Large intestine (tissue), 3 donors: ENCODE measurements at regions not wholly inside any gene's neighbourhood (a gene's known extent, or its start where the extent isn't known, plus 50 kb on each side); places are given as distances from the start of the nearest gene placed in this dataset.
"Not testable (repeated sequence)": the region's sequence is repeated elsewhere in the genome, so short reads cannot be mapped to it uniquely, and the experiment has no call there.

Source experiments
- DNase-seq, 2 donors: peaks; one replicate each; pipeline versions ENCODE4 v3.0.0 to v3.0.0-alpha.2; 2013
- H3K27ac ChIP-seq: one replicate; pipeline ENCODE4 v1.5.1; 2013; ENCODE audit warnings: low read length
- H3K27me3 ChIP-seq: 2 replicates; pipeline ENCODE4 v1.6.1; 2013; ENCODE audit warnings: low read length; ENCODE audit not compliant: control insufficient read depth, insufficient read depth
- H3K36me3 ChIP-seq: 2 replicates; pipeline ENCODE4 v1.6.1; 2013; ENCODE audit warnings: low read length; ENCODE audit not compliant: control insufficient read depth, insufficient read depth
- H3K4me1 ChIP-seq: one replicate; pipeline ENCODE4 v1.6.1; 2013; ENCODE audit warnings: low read length; ENCODE audit not compliant: control insufficient read depth, insufficient read depth
- H3K4me3 ChIP-seq: one replicate; pipeline ENCODE4 v1.5.1; 2013; ENCODE audit warnings: low read length
- H3K9me3 ChIP-seq: one replicate; pipeline ENCODE4 v1.6.1; 2013; ENCODE audit warnings: mild to moderate bottlenecking, low read depth, low read length, moderate library complexity; ENCODE audit not compliant: control insufficient read depth
- WGBS: methylation state at CpG from one replicate; pipeline ENCODE4 v1.1.5; 2013; ENCODE audit warnings: low lambda C conversion rate; ENCODE audit not compliant: insufficient coverage; 5-methylcytosine and 5-hydroxymethylcytosine counted together

DNA sequence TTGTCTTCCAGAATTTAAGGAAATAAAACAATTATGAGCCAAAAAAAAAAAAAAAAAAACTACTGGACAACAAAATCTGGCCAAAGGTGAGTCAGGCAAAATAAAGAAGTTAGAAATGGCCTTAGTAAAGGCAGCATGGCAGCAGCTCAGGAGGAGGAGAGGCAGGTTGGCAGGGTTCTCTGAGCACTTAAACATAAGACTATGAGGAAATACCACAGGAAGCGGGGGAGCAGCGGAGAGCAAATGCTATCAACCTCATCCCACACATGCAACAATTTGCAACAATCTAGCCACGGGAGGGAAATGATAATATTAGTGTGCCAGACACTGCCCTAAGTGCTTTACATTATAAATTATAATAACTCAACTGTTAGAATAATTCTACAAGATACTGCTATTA is 247.3 kb upstream of the NSMCE3 start:
- Histone ChIP-seq H3K27ac (no peak overlapping the region), H3K4me1 (no peaks in the 10 kb centered on the region), H3K4me3 (no peak overlapping the region), H3K9me3 (no peaks in the 10 kb centered on the region), H3K27me3 (no peaks in the 10 kb centered on the region), H3K36me3 (no peaks in the 10 kb centered on the region)
- no CpG with 5 or more reads among the region's 3 CpGs for WGBS
- no peak for DNase-seq

DNA sequence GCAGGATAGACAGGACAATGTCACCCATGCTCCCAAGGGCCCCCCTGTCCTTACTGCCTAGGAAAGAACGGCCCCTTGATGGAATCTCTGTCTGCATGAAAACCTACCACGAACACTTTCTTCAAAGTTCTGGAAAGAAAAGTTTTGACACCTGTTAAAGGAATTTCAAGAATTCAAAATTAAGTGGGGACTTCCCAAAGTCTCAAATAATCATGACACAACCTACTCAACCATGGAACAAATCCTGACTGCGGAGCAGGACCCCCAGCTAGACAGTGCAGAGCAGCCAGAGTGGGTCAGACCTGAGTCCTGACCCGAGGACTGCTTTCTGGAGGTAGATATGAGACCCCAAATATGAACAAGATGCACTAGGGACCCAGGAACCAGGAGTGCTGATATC is 245.3 kb upstream of the NSMCE3 start:
- no CpG with 5 or more reads among the region's 4 CpGs for WGBS

DNA sequence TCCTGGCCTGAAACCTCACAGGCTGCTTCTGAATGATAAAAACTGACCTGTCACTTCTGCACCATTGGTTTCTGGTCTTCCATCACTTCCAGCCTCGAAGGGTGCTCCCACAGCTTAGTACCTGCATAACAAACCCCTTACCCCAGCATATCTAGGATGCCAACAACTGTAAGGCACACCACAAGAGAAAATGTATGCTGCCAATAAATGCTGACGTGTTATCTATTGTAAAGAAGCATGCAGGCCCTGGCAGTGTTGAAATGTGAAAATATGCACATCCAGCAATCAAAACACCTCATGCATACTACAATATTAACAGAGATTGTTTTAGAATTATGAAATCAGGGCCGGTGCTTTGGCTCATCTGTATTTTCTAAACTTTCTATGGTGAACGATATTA is 242.0 kb upstream of the NSMCE3 start:
- DNase-seq = no peak
- H3K9me3 ChIP-seq = no peaks in the 10 kb centered on the region
- no peaks in the 10 kb centered on the region for H3K27me3 ChIP-seq
- no peak overlapping the region for H3K27ac ChIP-seq
- no peaks in the 10 kb centered on the region for H3K36me3 ChIP-seq
- H3K4me1 ChIP-seq = no peaks in the 10 kb centered on the region
- no peak overlapping the region for H3K4me3 ChIP-seq
- 73% methylated on average over 3 of the region's 4 CpGs for WGBS

More for the DNA sequence above, 245.3 kb upstream of the NSMCE3 start:
- DNase-seq = no peak
- Histone ChIP-seq H3K9me3 (no peaks in the 10 kb centered on the region), H3K4me1 (no peaks in the 10 kb centered on the region), H3K27ac (no peak overlapping the region), H3K27me3 (no peaks in the 10 kb centered on the region), H3K4me3 (no peak overlapping the region), H3K36me3 (no peaks in the 10 kb centered on the region)

DNA sequence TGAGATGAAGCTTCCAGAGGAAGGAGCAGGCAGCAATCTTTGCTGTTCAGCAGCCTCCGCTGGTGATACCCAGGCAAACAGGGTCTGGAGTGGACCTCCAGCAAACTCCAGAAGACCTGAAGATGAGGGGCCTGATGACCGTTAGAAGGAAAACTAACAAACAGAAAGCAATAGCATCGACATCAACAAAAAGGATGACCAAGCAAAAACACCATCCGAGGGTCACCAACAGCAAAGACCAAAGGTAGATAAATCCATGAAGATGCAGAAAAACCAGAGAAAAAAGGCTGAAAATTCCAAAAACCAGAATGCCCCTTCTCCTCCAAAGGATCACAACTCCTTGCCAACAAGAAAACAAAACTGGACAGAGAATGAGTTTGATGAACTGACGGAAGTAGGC is 235.9 kb upstream of the NSMCE3 start:
- not testable (repeated sequence) for H3K27me3 ChIP-seq, DNase-seq, H3K4me3 ChIP-seq, H3K4me1 ChIP-seq, H3K9me3 ChIP-seq, H3K27ac ChIP-seq, H3K36me3 ChIP-seq
- WGBS = 100% methylated on average over 1 of the region's 5 CpGs

DNA sequence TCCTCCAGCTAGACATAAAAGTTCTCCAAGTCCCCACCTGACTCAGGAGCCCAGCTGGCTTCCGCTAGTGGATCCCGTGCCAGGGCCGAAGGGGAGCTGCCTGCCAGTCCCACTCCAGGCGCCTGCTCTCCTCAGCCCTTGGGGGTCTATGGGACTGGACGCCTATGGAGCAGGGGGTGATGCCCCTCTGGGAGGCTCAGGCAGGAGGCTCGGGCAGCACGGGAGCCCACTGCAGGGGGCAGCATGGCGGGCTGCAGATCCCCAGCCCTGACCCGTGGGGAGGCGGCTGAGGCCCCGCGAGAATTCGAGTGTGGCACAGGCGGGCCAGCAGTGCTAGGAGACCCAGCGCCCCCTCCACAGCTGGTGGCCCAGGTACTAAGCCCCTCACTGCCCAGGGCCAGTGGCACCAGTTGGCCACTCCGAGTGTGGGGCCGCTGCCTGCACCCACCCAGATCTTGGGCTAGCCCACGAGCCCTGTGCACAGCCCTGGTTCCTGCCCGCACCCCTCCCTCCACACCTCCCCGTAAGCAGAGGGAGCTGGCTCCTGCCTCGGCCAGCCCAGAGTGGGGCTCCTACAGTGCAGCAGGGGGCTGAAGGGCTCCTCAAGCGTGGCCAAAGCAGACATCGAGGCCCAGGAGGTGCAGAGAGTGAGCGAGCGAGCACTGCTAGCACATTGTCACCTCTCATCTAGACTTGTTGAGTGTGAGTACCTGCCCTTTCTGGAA is 221.3 kb upstream of the NSMCE3 start:
- H3K27me3 ChIP-seq = no peaks in the 10 kb centered on the region
- no peak for DNase-seq

DNA sequence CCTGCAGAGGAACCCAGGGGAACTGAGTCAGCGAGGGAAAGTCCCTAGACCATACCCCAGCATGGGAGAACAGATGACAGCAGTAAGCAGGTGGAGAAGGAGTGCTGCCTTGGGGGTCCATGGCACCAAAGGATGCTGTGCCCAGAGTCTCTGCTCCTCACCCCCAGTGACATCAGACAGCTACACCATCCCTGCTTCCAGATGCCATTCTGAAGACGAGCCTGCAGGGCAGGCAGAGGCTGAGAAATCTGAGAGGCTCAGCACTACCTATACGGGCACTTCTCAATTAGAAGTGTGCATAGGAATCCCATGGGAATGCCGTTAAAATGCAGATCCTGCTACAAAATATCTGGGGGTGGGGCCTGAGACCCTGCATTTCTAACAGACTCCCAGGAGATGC is 211.3 kb upstream of the NSMCE3 start:
- Histone ChIP-seq H3K4me1 (no peaks in the 10 kb centered on the region), H3K27ac (no peak overlapping the region), H3K9me3 (no peaks in the 10 kb centered on the region), H3K36me3 (no peaks in the 10 kb centered on the region), H3K4me3 (no peak overlapping the region), H3K27me3 (no peaks in the 10 kb centered on the region)
- no CpG with 5 or more reads among the region's 4 CpGs for WGBS
- DNase-seq = no peak

More for the DNA sequence above, 221.3 kb upstream of the NSMCE3 start:
- Histone ChIP-seq H3K4me3 (no peak overlapping the region), H3K36me3 (no peaks in the 10 kb centered on the region), H3K27ac (no peak overlapping the region), H3K9me3 (peaks cover 7% of the 10 kb centered on the region), H3K4me1 (no peaks in the 10 kb centered on the region)
- WGBS = no CpG with 5 or more reads among the region's 25 CpGs

DNA sequence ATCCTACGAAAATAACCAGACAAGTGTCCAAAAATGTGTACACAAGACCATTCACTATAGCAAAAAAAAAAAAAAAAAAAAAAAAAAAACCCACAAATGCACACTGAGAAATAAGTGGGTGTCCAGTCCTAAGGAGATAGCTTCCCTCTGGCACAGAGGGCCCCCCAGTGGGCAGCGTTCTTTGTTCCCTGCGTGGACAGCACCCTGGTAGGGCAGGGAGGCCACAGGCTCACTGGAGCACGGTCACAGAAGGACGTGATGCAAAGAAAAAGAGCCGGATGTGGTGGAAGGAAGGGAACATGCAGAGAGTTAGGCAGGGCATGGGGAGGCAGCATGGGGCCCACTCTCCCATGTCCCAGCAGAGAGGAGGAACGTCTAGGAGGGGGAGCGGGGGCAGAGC is 210.7 kb upstream of the NSMCE3 start:
- H3K27ac ChIP-seq = no peak overlapping the region
- WGBS = no CpG with 5 or more reads among the region's 8 CpGs
- H3K9me3 ChIP-seq = no peaks in the 10 kb centered on the region
- DNase-seq = no peak
- no peak overlapping the region for H3K4me3 ChIP-seq
- no peaks in the 10 kb centered on the region for H3K27me3 ChIP-seq
- no peaks in the 10 kb centered on the region for H3K4me1 ChIP-seq
- H3K36me3 ChIP-seq = no peaks in the 10 kb centered on the region

DNA sequence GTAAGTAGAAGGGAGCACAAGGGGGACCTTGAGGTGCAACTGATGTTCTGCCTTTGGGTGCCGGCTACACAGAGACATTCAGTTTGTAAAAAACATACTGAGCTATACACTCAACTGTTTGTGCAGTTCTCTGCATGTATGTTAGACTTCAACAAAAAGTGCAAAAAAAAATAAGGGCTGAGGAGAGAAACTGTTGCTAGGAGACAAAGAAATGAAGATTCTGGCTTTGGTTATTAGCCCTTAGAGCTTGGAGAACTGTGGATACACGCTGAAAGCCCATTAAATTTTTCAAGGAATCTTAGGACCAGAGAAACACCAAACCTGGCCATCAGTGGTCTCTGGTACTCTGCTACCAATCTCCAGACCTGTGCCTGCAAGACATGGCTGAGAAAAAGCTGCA is 207.6 kb upstream of the NSMCE3 start:
- H3K9me3 ChIP-seq = no peaks in the 10 kb centered on the region
- no peaks in the 10 kb centered on the region for H3K27me3 ChIP-seq
- DNase-seq = no peak
- H3K4me1 ChIP-seq = no peaks in the 10 kb centered on the region
- H3K36me3 ChIP-seq = no peaks in the 10 kb centered on the region
- no peak overlapping the region for H3K4me3 ChIP-seq
- H3K27ac ChIP-seq = no peak overlapping the region
- no CpG with 5 or more reads among the region's 2 CpGs for WGBS

DNA sequence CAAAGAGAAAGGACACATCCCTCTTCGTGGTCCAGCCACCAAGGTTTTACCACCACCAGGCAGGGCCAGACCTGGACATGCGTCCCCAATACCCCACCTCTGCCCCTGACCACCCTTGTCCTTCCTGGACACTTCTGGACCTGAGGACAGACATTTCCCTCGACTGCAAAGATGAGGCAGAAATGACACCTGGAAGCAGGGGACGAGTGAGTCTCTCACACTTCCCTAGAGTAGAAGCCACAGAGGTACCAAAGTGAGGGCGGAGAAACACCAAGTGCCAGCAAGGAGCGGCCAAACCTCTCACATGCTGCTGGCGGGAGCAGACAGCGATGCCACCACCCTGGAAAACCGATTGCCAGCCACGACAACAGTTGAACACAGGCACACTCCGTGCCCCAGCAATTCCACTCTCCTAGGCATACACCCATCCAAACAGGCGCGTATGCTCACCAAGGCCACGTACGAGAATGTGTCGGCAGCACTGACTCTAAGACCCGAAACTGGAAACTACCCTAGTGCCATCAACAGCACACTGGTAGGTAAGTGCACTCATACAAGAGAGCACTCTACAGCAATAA is 207.0 kb upstream of the NSMCE3 start:
- no peak overlapping the region for H3K27ac ChIP-seq
- no peak for DNase-seq
- no peak overlapping the region for H3K4me3 ChIP-seq
- H3K36me3 ChIP-seq = no peaks in the 10 kb centered on the region
- no peaks in the 10 kb centered on the region for H3K4me1 ChIP-seq
- no CpG with 5 or more reads among the region's 17 CpGs for WGBS
- no peaks in the 10 kb centered on the region for H3K9me3 ChIP-seq
- H3K27me3 ChIP-seq = no peaks in the 10 kb centered on the region

DNA sequence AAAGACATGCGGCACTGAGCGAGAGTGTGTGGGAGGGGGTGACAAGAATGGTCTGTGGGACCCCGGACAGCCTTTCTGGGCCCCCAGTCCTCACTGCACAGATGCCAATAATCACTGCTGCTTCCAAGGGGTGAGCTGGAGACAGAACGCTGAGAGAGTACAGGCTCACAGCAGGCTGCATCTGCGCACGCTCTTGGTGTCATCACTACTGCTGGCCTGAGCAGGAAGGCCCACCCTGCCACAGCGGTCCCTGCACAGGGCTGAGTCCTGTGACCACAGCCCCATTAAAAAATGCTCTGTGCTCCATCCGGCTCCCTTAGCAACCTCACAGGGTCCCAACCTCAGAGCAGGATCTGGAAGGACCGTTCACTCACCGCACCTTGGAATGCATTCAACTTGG is 205.5 kb upstream of the NSMCE3 start:
- Histone ChIP-seq H3K4me3 (no peak overlapping the region), H3K27me3 (no peaks in the 10 kb centered on the region), H3K27ac (no peak overlapping the region), H3K36me3 (no peaks in the 10 kb centered on the region), H3K9me3 (no peaks in the 10 kb centered on the region), H3K4me1 (no peaks in the 10 kb centered on the region)
- no peak for DNase-seq
- no CpG with 5 or more reads among the region's 10 CpGs for WGBS

DNA sequence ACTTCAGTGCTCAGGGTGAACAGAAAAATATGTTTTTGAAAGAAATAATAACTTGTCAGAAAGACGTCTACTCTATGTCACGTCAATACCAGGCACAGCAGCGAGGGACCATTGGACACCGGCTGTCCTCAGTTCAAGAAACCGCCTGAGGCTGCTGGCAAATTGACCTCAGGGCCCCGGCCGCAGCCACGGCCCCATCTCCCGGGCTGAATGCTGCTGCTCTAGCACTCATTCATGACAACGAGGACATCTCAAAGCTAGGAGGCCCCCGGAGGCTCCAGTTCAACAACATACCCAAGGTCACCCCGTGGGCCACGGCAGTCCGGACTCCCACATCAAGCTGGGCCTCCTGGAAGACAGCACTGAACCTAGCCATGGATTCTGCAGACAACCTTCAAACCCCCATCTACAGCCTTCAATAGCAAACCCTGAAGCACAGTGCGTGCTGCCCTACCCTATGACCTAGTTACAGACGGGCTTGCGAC is 204.0 kb upstream of the NSMCE3 start:
- Histone ChIP-seq H3K4me1 (no peaks in the 10 kb centered on the region), H3K27ac (no peak overlapping the region), H3K4me3 (no peak overlapping the region), H3K36me3 (no peaks in the 10 kb centered on the region), H3K9me3 (no peaks in the 10 kb centered on the region), H3K27me3 (no peaks in the 10 kb centered on the region)
- no peak for DNase-seq
- WGBS = no CpG with 5 or more reads among the region's 17 CpGs
